Activated CD4-positive, alpha-beta T cell treated with anti-CD3 and anti-CD28 coated beads, Interleukin-2, amount 10 ng/mL, durations not matched to agents 24 days and 14 days (primary cell): ENCODE measurements at regions not wholly inside any gene's neighbourhood (a gene's known extent, or its start where the extent isn't known, plus 50 kb on each side); places are given as distances from the start of the nearest gene placed in this dataset.

Source experiments
- DNase-seq: peaks from one replicate; pipeline ENCODE4 v3.0.0; 2022
- H3K27ac Mint-ChIP-seq: one replicate; pipeline ENCODE4 v1.8.0; 2022; ENCODE audit warnings: mild to moderate bottlenecking, mixed read lengths
- H3K27me3 Mint-ChIP-seq: one replicate; pipeline ENCODE4 v1.8.0; 2022; ENCODE audit warnings: mixed read lengths
- H3K36me3 Mint-ChIP-seq: one replicate; pipeline ENCODE4 v1.8.0; 2022; ENCODE audit warnings: low read depth, mild to moderate bottlenecking, mixed read lengths
- H3K4me1 Mint-ChIP-seq: one replicate; pipeline ENCODE4 v1.8.0; 2021; ENCODE audit warnings: mixed read lengths
- H3K4me3 Mint-ChIP-seq: one replicate; pipeline ENCODE4 v1.8.0; 2022; ENCODE audit warnings: mild to moderate bottlenecking, moderate library complexity, mixed read lengths
- H3K9me3 Mint-ChIP-seq: one replicate; pipeline ENCODE4 v1.8.0; 2021; ENCODE audit warnings: mixed read lengths
- intact Hi-C: fragments of 100-400 bp; cut with micrococcal nuclease; formaldehyde crosslinking; loops from one replicate; pipeline ENCODE4 v1.15.1; 2023

- H3K4me1 Mint-ChIP-seq: peaks cover 15% of the 10 kb centered on the region
- H3K9me3 Mint-ChIP-seq: no peaks in the 10 kb centered on the region
- intact Hi-C loops: loop anchor here (1.0 to 10.0 kb wide), 7 partner anchors 218 to 1322 kb away; no protein-coding TSS in a partner anchor
- peak overlapping the region; percentile 2 for H3K27ac Mint-ChIP-seq
- H3K36me3 Mint-ChIP-seq: no peaks in the 10 kb centered on the region
- DNase-seq: peak; percentile 88
- H3K4me3 Mint-ChIP-seq: no peak overlapping the region
- H3K27me3 Mint-ChIP-seq: no peaks in the 10 kb centered on the region
Measured at GRCh38 chr6:142692942-142693341, 252.0 kb downstream of the HIVEP2 start.

GRCh38 chr6:142693441-142693840 is 251.5 kb downstream of the HIVEP2 start:
- peaks cover 15% of the 10 kb centered on the region for H3K4me1 Mint-ChIP-seq
- no peak overlapping the region for H3K4me3 Mint-ChIP-seq
- H3K36me3 Mint-ChIP-seq: no peaks in the 10 kb centered on the region
- H3K27ac Mint-ChIP-seq: no peak overlapping the region
- no peaks in the 10 kb centered on the region for H3K9me3 Mint-ChIP-seq
- intact Hi-C loops: loop anchor here (1.0 to 10.0 kb wide), 7 partner anchors 219 to 1321 kb away; no protein-coding TSS in a partner anchor
- no peaks in the 10 kb centered on the region for H3K27me3 Mint-ChIP-seq
- no peak for DNase-seq

- no peak for DNase-seq
- Mint-ChIP-seq H3K9me3 (no peaks in the 10 kb centered on the region), H3K27me3 (no peaks in the 10 kb centered on the region), H3K4me1 (peaks cover 15% of the 10 kb centered on the region), H3K27ac (no peak overlapping the region), H3K4me3 (no peak overlapping the region), H3K36me3 (no peaks in the 10 kb centered on the region)
- intact Hi-C loops: loop anchor here (1.0 to 10.0 kb wide), 3 partner anchors 128 to 1321 kb away; no protein-coding TSS in a partner anchor
Measured at GRCh38 chr6:142694054-142694453, 250.9 kb downstream of the HIVEP2 start.

GRCh38 chr6:142695016-142695415 is 250.0 kb downstream of the HIVEP2 start:
- no peaks in the 10 kb centered on the region for H3K36me3 Mint-ChIP-seq
- peaks cover 15% of the 10 kb centered on the region for H3K4me1 Mint-ChIP-seq
- peaks cover 3% of the 10 kb centered on the region for H3K9me3 Mint-ChIP-seq
- DNase-seq: no peak
- no peak overlapping the region for H3K4me3 Mint-ChIP-seq
- H3K27ac Mint-ChIP-seq: no peak overlapping the region
- no peaks in the 10 kb centered on the region for H3K27me3 Mint-ChIP-seq
- intact Hi-C loops: loop anchor here (10.0 kb wide), 2 partner anchors 220 to 1320 kb away; no protein-coding TSS in a partner anchor

- intact Hi-C loops: loop anchor here (10.0 kb wide), 2 partner anchors 222 to 1318 kb away; no protein-coding TSS in a partner anchor
- H3K9me3 Mint-ChIP-seq: peaks cover 3% of the 10 kb centered on the region
- no peak overlapping the region for H3K27ac Mint-ChIP-seq
- no peaks in the 10 kb centered on the region for H3K36me3 Mint-ChIP-seq
- no peaks in the 10 kb centered on the region for H3K27me3 Mint-ChIP-seq
- DNase-seq: no peak
- H3K4me3 Mint-ChIP-seq: no peak overlapping the region
- peaks cover 15% of the 10 kb centered on the region for H3K4me1 Mint-ChIP-seq
Measured at GRCh38 chr6:142696123-142697000, 248.6 kb downstream of the HIVEP2 start.

DNA sequence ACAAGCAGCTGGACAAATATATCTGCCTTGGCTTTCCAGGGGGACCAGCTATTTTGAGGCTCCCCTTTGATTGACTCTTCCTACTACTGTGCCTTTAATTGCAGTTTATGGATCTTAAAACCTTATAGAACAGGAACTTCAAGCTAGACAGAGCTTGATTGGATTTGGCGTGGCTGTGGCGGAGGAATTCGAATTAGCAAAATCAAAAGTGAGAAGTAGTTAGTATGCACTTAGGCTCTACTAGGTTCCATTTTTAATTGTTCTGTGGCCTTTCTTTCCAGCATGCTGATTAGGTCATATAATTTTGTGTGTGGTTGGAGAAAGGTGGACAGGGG is 248.0 kb downstream of the HIVEP2 start:
- no peak for DNase-seq
- Mint-ChIP-seq H3K4me1 (peaks cover 15% of the 10 kb centered on the region), H3K9me3 (peaks cover 3% of the 10 kb centered on the region), H3K27me3 (no peaks in the 10 kb centered on the region), H3K27ac (no peak overlapping the region), H3K36me3 (no peaks in the 10 kb centered on the region), H3K4me3 (no peak overlapping the region)
- intact Hi-C loops: loop anchor here (10.0 kb wide), 2 partner anchors 222 to 1318 kb away; no protein-coding TSS in a partner anchor

DNA sequence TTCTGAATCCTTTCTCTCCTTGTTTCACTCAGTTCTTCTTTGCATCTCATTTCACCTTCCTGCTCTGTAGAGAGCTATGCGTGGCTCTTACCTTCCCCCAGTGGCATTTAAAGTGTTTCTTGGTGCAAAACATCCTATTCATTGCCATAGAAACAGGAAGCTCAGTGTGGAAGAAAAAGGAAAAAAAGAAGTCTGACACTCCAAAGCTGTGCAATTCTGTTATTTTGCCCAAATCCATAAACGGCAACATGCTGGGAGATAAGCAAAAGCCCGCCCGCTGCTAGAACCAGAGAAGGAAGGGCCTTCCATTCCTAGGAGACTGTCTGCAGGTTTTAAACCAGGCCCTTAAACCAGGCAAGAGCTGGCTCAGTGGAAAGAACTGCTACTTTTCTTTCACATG is 247.1 kb downstream of the HIVEP2 start:
- Mint-ChIP-seq H3K36me3 (no peaks in the 10 kb centered on the region), H3K27ac (no peak overlapping the region), H3K9me3 (peaks cover 3% of the 10 kb centered on the region), H3K4me1 (peaks cover 16% of the 10 kb centered on the region), H3K27me3 (no peaks in the 10 kb centered on the region), H3K4me3 (no peak overlapping the region)
- DNase-seq: no peak
- intact Hi-C loops: loop anchor here (10.0 kb wide), 2 partner anchors 223 to 1317 kb away; no protein-coding TSS in a partner anchor

DNA sequence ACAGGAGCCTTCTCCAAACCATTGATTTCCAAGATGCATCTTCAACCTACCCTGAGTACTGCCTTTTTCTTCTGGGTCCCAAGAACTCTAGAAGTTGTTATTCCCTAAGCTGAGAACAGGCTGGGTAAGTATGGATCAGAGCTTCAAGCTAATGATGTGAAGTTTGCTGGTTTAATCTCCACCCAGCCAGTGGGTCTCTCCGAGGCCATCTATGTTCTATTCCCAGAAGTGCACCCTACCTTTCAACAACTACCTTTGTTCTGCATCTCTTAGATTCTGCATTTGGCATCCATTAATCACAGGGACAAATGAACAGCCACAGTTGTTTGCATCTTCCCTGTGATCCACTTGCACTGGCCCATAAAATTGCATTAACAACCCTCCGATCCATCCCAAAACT is 246.2 kb downstream of the HIVEP2 start:
- intact Hi-C loops: loop anchor here (10.0 kb wide), 2 partner anchors 224 to 1316 kb away; no protein-coding TSS in a partner anchor

GRCh38 chr6:142699391-142699790 is 245.6 kb downstream of the HIVEP2 start:
- Mint-ChIP-seq H3K27ac (no peak overlapping the region), H3K9me3 (peaks cover 3% of the 10 kb centered on the region), H3K4me1 (peaks cover 6% of the 10 kb centered on the region), H3K36me3 (no peaks in the 10 kb centered on the region), H3K27me3 (no peaks in the 10 kb centered on the region), H3K4me3 (no peak overlapping the region)
- intact Hi-C loops: loop anchor here (10.0 kb wide), 2 partner anchors 225 to 1315 kb away; no protein-coding TSS in a partner anchor
- DNase-seq: no peak

More for the DNA sequence above, 246.2 kb downstream of the HIVEP2 start:
- Mint-ChIP-seq H3K4me3 (no peak overlapping the region), H3K36me3 (no peaks in the 10 kb centered on the region), H3K27ac (no peak overlapping the region), H3K4me1 (peaks cover 12% of the 10 kb centered on the region), H3K27me3 (no peaks in the 10 kb centered on the region), H3K9me3 (peaks cover 3% of the 10 kb centered on the region)
- DNase-seq: no peak

DNA sequence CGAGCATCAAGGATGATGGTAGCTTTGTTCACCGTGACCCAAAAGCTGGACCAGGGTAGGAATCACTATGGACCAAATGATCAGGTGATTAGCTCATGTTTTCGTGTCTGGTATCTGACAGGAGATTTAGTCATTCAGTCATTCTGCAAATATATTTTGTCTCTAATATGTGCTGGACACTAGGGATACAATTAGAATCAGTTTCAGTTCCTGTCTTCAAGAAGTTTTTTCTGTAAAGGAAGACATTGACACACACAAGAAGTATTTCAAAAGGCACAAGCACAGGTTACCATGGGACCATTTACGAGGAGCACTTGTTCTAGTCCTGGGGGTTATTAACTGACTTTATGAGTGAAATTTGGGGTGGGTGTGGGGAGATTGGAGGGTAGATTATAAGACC is 244.9 kb downstream of the HIVEP2 start:
- Mint-ChIP-seq H3K36me3 (no peaks in the 10 kb centered on the region), H3K4me1 (peaks cover 3% of the 10 kb centered on the region), H3K4me3 (no peak overlapping the region), H3K27me3 (no peaks in the 10 kb centered on the region), H3K9me3 (peaks cover 3% of the 10 kb centered on the region), H3K27ac (no peak overlapping the region)
- DNase-seq: no peak
- intact Hi-C loops: no loop called here

DNA sequence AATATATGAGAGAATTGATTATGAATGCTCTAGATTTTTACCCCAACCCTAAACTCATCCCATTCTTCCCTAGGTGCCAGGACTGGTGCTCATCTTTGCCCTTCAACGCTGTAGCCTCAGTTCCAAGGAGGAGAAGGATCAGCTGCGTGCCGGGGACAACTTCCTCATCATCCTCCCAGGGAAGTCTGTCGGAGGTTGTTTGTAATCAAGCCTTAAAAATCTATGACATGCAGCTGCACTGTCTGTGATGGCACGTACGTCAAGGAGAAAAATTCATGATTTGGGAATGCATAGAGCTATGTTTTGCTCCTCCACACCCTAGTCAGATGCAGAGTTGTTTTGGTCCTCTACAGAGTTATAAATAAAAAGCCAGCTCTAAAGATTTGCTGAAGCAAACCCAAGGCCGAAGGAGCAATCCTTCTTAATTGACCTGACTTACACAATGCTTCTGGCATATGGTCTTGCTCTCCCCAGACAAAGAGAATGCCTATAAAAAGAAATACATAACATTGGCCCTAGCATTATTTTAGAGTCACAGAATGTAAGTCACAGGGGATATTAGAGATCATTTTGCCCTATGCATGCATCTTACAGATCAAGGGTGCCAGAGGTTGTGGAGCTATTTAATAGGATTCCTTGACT is 244.2 kb downstream of the HIVEP2 start:
- H3K36me3 Mint-ChIP-seq: no peaks in the 10 kb centered on the region
- no peak overlapping the region for H3K4me3 Mint-ChIP-seq
- H3K9me3 Mint-ChIP-seq: peaks cover 7% of the 10 kb centered on the region
- no peak overlapping the region for H3K27ac Mint-ChIP-seq
- no peaks in the 10 kb centered on the region for H3K27me3 Mint-ChIP-seq
- H3K4me1 Mint-ChIP-seq: peaks cover 3% of the 10 kb centered on the region
- intact Hi-C loops: no loop called here
- no peak for DNase-seq
